H9 (cell line): ENCODE measurements at regions not wholly inside any gene's neighbourhood (a gene's known extent, or its start where the extent isn't known, plus 50 kb on each side); places are given as distances from the start of the nearest gene placed in this dataset.

ENCODE experiments used
- DNase-seq: peaks from one replicate; pipeline ENCODE4 v3.0.0-alpha.2; 2017
- H2AFZ ChIP-seq: one replicate; pipeline ENCODE4 v1.6.1; 2013; ENCODE audit warnings: mild to moderate bottlenecking, low read length, control low read depth, moderate library complexity
- H2AK5ac ChIP-seq: 2 replicates; pipeline ENCODE4 v1.6.1; 2013; ENCODE audit warnings: low read length, control low read depth, mixed read lengths; ENCODE audit not compliant: insufficient read length
- H2BK120ac ChIP-seq: one replicate; pipeline ENCODE4 v1.6.1; 2013; ENCODE audit warnings: low read depth, mild to moderate bottlenecking, low read length, control low read depth, inconsistent platforms; ENCODE audit not compliant: poor library complexity, severe bottlenecking
- H2BK12ac ChIP-seq: 2 replicates; pipeline ENCODE4 v1.6.1; 2013; ENCODE audit warnings: low read length, control low read depth, mixed read lengths, low read depth; ENCODE audit not compliant: insufficient read length
- H2BK15ac ChIP-seq: 2 replicates; pipeline ENCODE4 v1.6.1; 2013; ENCODE audit warnings: low read depth, low read length, control low read depth
- H2BK20ac ChIP-seq: one replicate; pipeline ENCODE4 v1.6.1; 2013; ENCODE audit warnings: low read depth, mild to moderate bottlenecking, low read length, control low read depth, inconsistent platforms; ENCODE audit not compliant: poor library complexity, severe bottlenecking
- H2BK5ac ChIP-seq: 2 replicates; pipeline ENCODE4 v1.6.1; 2013; ENCODE audit warnings: low read length, control low read depth, mixed read lengths; ENCODE audit not compliant: insufficient read length
- H3K14ac ChIP-seq: 2 replicates; pipeline ENCODE4 v1.6.1; 2013; ENCODE audit warnings: low read length, control low read depth; ENCODE audit not compliant: insufficient read depth
- H3K18ac ChIP-seq: 2 replicates; pipeline ENCODE4 v1.6.1; 2013; ENCODE audit warnings: low read depth, mild to moderate bottlenecking, mixed read lengths, low read length, control low read depth; ENCODE audit not compliant: insufficient read length
- H3K23ac ChIP-seq: 2 replicates; pipeline ENCODE4 v1.6.1; 2013; ENCODE audit warnings: low read length, control low read depth, mixed read lengths, low read depth; ENCODE audit not compliant: insufficient read length
- H3K23me2 ChIP-seq: 2 replicates; pipeline ENCODE4 v1.6.1; 2013; ENCODE audit warnings: low read depth, mild to moderate bottlenecking, mixed read lengths, low read length, control low read depth; ENCODE audit not compliant: insufficient read length, poor library complexity, severe bottlenecking
- H3K27ac ChIP-seq: 2 replicates; pipeline ENCODE4 v1.5.1; 2013; ENCODE audit warnings: low read length, control low read depth, mixed read lengths, low read depth; ENCODE audit not compliant: insufficient read length
- H3K27me3 ChIP-seq: 2 replicates; pipeline ENCODE4 v1.6.1; 2013; ENCODE audit warnings: low read length, control low read depth, inconsistent platforms; ENCODE audit not compliant: insufficient read depth
- H3K4ac ChIP-seq: 2 replicates; pipeline ENCODE4 v1.6.1; 2013; ENCODE audit warnings: low read depth, mild to moderate bottlenecking, control low read depth, inconsistent platforms, low read length, moderate library complexity
- H3K4me1 ChIP-seq: 2 replicates; pipeline ENCODE4 v1.6.1; 2013; ENCODE audit warnings: low read length, control low read depth, inconsistent platforms; ENCODE audit not compliant: insufficient read depth
- H3K4me2 ChIP-seq: 2 replicates; pipeline ENCODE4 v1.6.1; 2013; ENCODE audit warnings: low read length, control low read depth, mixed read lengths; ENCODE audit not compliant: insufficient read length, insufficient read depth
- H3K56ac ChIP-seq: 2 replicates; pipeline ENCODE4 v1.6.1; 2013; ENCODE audit warnings: low read depth, mild to moderate bottlenecking, mixed read lengths, low read length, control low read depth; ENCODE audit not compliant: insufficient read length
- H3K79me1 ChIP-seq: 2 replicates; pipeline ENCODE4 v1.6.1; 2013; ENCODE audit warnings: low read depth, mild to moderate bottlenecking, moderate library complexity, low read length, control low read depth, inconsistent platforms; ENCODE audit not compliant: insufficient read depth, poor library complexity, severe bottlenecking
- H3K79me2 ChIP-seq: 2 replicates; pipeline ENCODE4 v1.6.1; 2013; ENCODE audit warnings: low read length, control low read depth, inconsistent platforms; ENCODE audit not compliant: insufficient read depth
- H3K9ac ChIP-seq: 2 replicates; pipeline ENCODE4 v1.6.1; 2013; ENCODE audit warnings: low read length, control low read depth, mixed read lengths; ENCODE audit not compliant: insufficient read length; ENCODE audit errors: extremely low read depth
- H3K9me3 ChIP-seq: one replicate; pipeline ENCODE4 v1.6.1; 2013; ENCODE audit warnings: low read depth, low read length, inconsistent platforms; ENCODE audit not compliant: control insufficient read depth
- H3T11ph ChIP-seq: one replicate; pipeline ENCODE4 v1.6.1; 2013; ENCODE audit warnings: mild to moderate bottlenecking, low read length, control low read depth, inconsistent platforms
- H4K20me1 ChIP-seq: one replicate; pipeline ENCODE4 v1.6.1; 2013; ENCODE audit not compliant: control insufficient read depth, insufficient read length, insufficient read depth
- H4K5ac ChIP-seq: 2 replicates; pipeline ENCODE4 v1.6.1; 2013; ENCODE audit warnings: low read depth, mild to moderate bottlenecking, mixed read lengths, low read length, control low read depth; ENCODE audit not compliant: insufficient read length
- H4K8ac ChIP-seq: replicated peaks from 2 replicates; pipeline ENCODE4 v1.6.1; 2013; ENCODE audit warnings: low read length, control low read depth, mixed read lengths, low read depth; ENCODE audit not compliant: insufficient read length
- H4K91ac ChIP-seq: 2 replicates; pipeline ENCODE4 v1.6.1; 2013; ENCODE audit warnings: low read depth, mild to moderate bottlenecking, moderate library complexity, mixed read lengths, low read length, control low read depth; ENCODE audit not compliant: insufficient read length
- H3K27ac Mint-ChIP-seq, 3 experiments: 2 replicates in 2 of 3; 3 replicates in 1 of 3; pipeline ENCODE4 v1.8.0; 2020 to 2021; ENCODE audit warnings: mixed read lengths in 3 of 3, mild to moderate bottlenecking in 1 of 3, moderate library complexity in 1 of 3
- H3K27me3 Mint-ChIP-seq: 2 replicates; pipeline ENCODE4 v1.8.0; 2021; ENCODE audit warnings: low read depth, mild to moderate bottlenecking, moderate library complexity, mixed read lengths
- H3K36me3 Mint-ChIP-seq, 3 experiments: 2 replicates in 2 of 3; 3 replicates in 1 of 3; pipeline ENCODE4 v1.8.0; 2020 to 2021; ENCODE audit warnings: low read depth in 3 of 3, mixed read lengths in 3 of 3; ENCODE audit not compliant: insufficient read depth in 1 of 3
- H3K4me1 Mint-ChIP-seq, 2 experiments: 2 replicates each; pipeline ENCODE4 v1.8.0; 2020; ENCODE audit warnings: mixed read lengths in 2 of 2
- H3K4me3 Mint-ChIP-seq, 2 experiments: 2 replicates in 1 of 2; 3 replicates in 1 of 2; pipeline ENCODE4 v1.8.0; 2020 to 2021; ENCODE audit warnings: mild to moderate bottlenecking in 2 of 2, mixed read lengths in 2 of 2, moderate library complexity in 1 of 2
- H3K9me3 Mint-ChIP-seq, 2 experiments: 2 replicates in 1 of 2; 3 replicates in 1 of 2; pipeline ENCODE4 v1.8.0; 2020; ENCODE audit warnings: mild to moderate bottlenecking in 2 of 2, mixed read lengths in 2 of 2, moderate library complexity in 1 of 2
- CTCF ChIP-seq: fragments of 200-600 bp; sonication (generic); conservative IDR thresholded peaks from 3 replicates; pipeline ENCODE4 v1.8.0; 2021; ENCODE audit warnings: antibody characterized with exemption, mild to moderate bottlenecking
- WGBS: extraction: QIAGEN DNeasy Blood & Tissue Kit; methylation state at CpG from one replicate; pipeline ENCODE4 v1.1.7; 2013; ENCODE audit warnings: missing lambda C conversion rate, low lambda C conversion rate, mixed read lengths; ENCODE audit not compliant: insufficient read length; ENCODE audit errors: extremely low coverage; 5-methylcytosine and 5-hydroxymethylcytosine counted together

- peaks cover 4 to 5% of the 10 kb centered on the region in 2 experiments; a peak in 3 of 4 replicates for H3K4me1 Mint-ChIP-seq
- no peak overlapping the region for H4K5ac ChIP-seq
- H3K79me2 ChIP-seq = no peaks in the 10 kb centered on the region
- no peaks in the 10 kb centered on the region for H3K27me3 ChIP-seq
- no peak overlapping the region for H3K27ac Mint-ChIP-seq
- H2AK5ac ChIP-seq = no peak overlapping the region
- H3K23ac ChIP-seq = no peak overlapping the region
- no peak overlapping the region for H3K18ac ChIP-seq
- H3K4me1 ChIP-seq = no peaks in the 10 kb centered on the region
- no peak overlapping the region for H2BK12ac ChIP-seq
- DNase-seq = no peak
- no peak overlapping the region for H4K8ac ChIP-seq
- H3K4me3 Mint-ChIP-seq = no peak overlapping the region
- no peak for TF ChIP-seq CTCF
- H2BK20ac ChIP-seq = no peak overlapping the region
- no peak overlapping the region for H2BK5ac ChIP-seq
- H3K9ac ChIP-seq = no peak overlapping the region
- H3K14ac ChIP-seq = no peak overlapping the region
- H3K79me1 ChIP-seq = no peaks in the 10 kb centered on the region
- H3K23me2 ChIP-seq = no peaks in the 10 kb centered on the region
- no peak overlapping the region for H3K56ac ChIP-seq
- H2BK120ac ChIP-seq = no peak overlapping the region
- H3K4ac ChIP-seq = no peak overlapping the region
- no peak overlapping the region for H3T11ph ChIP-seq
- H3K9me3 Mint-ChIP-seq = no peaks in the 10 kb centered on the region
- no peaks in the 10 kb centered on the region for H3K36me3 Mint-ChIP-seq
- H4K20me1 ChIP-seq = no peaks in the 10 kb centered on the region
- H3K9me3 ChIP-seq = no peaks in the 10 kb centered on the region
- H3K27me3 Mint-ChIP-seq = peaks cover 14% of the 10 kb centered on the region
- no CpG with 5 or more reads among the region's 7 CpGs for WGBS
- H3K27ac ChIP-seq = no peak overlapping the region
- no peak overlapping the region for H4K91ac ChIP-seq
- H2BK15ac ChIP-seq = no peak overlapping the region
- H2AFZ ChIP-seq = no peak overlapping the region
- no peak overlapping the region for H3K4me2 ChIP-seq
Observed at GRCh38 chr6:150546457-150546856, 53.2 kb upstream of the PLEKHG1 start.
